ENCODE measurements at regions not wholly inside any gene's neighbourhood (a gene's known extent, or its start where the extent isn't known, plus 50 kb on each side); places are given as distances from the start of the nearest gene placed in this dataset.

DNA sequence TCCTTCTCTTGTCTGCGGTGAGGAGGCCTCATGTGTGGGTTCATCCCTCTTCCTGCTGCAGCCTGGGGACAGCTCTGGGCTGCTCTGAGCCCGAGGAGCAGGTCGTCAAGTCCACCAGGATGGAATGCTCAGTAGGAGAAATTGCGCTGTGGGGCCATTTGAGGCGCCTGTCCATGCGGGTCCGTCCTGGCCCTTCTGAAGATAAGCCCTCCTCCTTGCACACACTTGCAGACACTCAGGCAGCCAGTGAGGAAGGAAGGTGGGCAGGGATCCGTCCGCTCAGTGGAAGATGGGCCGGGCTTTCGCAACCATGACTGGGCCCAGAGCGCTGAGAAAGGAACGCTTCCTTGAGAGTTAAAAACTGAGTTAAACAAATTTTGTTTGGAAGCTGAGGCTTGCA, 356.8 kb downstream of the GLRX3 start:
- TF ChIP-seq, protein P1, sequence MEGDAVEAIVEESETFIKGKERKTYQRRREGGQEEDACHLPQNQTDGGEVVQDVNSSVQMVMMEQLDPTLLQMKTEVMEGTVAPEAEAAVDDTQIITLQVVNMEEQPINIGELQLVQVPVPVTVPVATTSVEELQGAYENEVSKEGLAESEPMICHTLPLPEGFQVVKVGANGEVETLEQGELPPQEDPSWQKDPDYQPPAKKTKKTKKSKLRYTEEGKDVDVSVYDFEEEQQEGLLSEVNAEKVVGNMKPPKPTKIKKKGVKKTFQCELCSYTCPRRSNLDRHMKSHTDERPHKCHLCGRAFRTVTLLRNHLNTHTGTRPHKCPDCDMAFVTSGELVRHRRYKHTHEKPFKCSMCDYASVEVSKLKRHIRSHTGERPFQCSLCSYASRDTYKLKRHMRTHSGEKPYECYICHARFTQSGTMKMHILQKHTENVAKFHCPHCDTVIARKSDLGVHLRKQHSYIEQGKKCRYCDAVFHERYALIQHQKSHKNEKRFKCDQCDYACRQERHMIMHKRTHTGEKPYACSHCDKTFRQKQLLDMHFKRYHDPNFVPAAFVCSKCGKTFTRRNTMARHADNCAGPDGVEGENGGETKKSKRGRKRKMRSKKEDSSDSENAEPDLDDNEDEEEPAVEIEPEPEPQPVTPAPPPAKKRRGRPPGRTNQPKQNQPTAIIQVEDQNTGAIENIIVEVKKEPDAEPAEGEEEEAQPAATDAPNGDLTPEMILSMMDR (conservative IDR thresholded peaks at IDR 0.05; ENCODE audit: low read depth, low read length): no peak
- TF ChIP-seq EZH2 (IDR thresholded peaks at IDR 0.05; ENCODE audit: low read length, unreplicated experiment): no peak
